GM21515 (cell line): ENCODE measurements at regions not wholly inside any gene's neighbourhood (a gene's known extent, or its start where the extent isn't known, plus 50 kb on each side); places are given as distances from the start of the nearest gene placed in this dataset.
"Not testable (repeated sequence)": the region's sequence is repeated elsewhere in the genome, so short reads cannot be mapped to it uniquely, and the experiment has no call there.

ENCODE experiments used
- ATAC-seq: cut with Tn5 transposase; IDR thresholded peaks from one replicate; pipeline ENCODE4 v1.9.1; 2021; ENCODE audit not compliant: unreplicated experiment

DNA sequence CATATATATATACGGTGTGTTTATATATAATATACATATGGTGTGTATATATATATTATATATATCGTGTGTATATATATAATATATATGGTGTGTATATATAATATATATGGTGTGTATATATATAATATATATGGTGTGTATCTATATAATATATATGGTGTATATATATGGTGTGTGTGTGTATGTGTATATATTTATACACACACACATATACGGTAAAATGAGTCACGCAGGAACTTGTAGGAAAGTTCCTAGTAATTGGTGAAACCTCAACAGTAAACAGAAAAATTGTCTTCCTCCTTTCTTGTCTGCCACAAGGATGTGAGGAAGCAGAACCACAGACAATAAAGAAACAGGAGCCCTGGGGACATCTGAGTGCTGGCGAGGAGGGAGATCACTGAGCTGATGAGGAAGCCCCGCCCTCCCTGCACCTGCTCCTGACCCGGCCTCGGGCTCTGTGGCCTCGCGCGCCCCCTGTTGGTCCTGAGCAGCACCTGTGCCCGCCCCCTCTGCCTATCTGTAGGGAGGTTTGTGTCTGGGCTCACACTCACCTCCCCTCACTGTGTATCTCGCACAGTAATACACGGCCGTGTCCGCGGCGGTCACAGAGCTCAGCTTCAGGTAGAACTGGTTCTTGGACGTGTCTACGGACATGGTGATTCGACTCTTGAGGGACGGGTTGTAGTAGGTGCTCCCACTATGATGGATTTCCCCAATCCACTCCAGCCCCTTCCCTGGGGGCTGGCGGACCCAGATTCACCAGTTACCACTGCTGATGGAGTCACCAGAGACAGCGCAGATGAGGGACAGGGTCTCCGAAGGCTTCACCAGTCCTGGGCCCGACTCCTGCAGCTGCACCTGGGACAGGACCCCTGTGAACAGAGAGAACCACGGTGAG, 1079.4 kb downstream of the TMEM121 start:
- ATAC-seq, result no peak

DNA sequence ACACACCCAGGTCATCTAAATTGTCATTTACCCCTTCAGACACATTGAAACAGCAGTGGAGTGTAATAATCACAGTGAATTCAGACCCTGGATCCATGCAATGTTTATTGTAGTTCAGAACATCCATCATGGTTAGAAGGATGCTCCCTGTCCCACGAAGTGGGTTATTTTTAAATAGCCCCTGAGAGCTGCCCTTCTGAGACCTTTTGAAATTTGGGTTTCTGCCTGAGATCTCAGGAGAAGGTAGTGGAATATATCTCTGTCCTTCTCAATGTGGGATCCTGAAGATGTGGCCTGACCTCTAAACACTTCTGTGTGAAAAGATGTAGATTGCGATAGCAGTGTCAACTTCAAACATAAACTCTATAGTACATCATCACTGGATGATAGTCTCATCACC, 1080.6 kb downstream of the TMEM121 start:
- ATAC-seq, result no peak

DNA sequence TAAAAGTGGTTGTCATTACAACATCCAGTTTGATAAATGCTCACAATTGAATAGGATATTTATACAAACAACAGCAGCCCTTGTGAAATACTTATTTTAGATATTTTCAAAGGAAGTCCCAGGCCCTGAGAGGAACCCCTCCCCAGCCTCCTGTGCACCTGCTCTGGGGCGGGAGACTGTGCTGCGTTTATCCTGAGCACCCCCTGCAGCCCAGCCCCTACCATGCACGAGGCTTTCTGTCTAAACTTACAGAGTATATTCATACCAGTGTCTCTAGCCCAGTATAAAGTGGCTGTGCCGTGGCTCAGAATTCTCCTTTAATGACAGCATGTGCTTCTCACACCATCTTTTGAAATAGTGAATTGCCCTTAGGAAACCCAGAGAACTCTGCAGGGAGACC, 1084.3 kb downstream of the TMEM121 start:
- no peak for ATAC-seq

DNA sequence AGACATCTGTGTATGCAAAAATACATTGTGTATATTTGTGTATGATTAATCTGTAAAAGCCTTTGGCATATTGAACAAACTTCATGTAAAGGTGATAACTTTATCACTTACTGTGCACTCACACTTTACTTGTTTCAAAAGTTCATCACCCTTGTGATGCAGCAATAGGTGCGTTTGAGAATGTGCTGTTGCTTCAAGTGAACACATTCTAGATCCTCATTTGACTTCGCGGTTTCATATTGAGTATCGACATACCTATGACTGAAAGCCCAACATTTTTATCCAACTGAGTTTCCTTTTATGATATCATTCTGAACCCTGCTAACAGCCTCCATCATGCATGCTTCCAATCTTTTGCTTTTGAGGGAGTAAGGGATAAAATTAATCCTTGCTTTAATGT, 1086.9 kb downstream of the TMEM121 start:
- no peak for ATAC-seq

DNA sequence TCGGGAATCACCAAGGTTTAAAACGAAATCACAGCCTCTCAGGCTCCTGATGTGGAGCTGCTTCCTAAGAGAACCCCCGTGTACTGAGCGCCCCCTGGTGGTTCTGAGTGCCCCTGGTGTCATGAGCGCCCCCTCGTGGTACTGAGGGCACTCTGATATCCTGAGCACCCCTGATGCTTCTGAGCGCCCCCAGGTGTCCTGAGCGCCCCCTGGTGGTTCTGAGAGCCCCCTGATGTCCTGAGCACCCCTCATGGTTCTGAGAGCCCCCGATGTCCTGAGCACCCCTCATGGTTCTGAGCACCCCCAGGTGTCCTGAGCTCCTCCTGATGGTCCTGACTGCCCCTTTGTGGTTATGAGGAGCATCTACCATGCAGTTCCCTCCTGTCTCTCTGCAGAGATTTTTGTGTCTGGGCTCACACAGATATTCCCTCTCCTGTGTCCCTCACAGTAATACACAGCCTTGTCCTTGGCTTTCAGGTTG, 1092.1 kb downstream of the TMEM121 start:
- not testable (repeated sequence) for ATAC-seq

DNA sequence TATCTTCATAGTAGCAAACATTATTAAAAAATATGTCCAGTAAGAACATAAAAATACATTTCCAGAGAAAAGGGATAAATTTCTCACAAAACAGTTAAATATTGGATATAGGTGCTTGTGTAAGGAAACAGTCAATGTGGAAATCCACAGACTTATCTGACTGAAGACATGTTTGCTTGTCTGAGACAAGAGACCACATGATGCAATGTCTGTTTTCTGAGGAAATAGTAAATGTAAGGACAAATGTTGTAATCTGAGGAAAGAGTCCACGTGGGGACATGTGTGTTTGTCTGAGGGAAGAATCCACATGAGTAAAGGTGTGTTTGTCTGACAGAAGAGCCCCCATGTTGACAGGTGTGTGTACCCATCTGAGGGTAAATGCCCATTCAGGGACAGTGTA, 1093.2 kb downstream of the TMEM121 start:
- ATAC-seq, result no peak

DNA sequence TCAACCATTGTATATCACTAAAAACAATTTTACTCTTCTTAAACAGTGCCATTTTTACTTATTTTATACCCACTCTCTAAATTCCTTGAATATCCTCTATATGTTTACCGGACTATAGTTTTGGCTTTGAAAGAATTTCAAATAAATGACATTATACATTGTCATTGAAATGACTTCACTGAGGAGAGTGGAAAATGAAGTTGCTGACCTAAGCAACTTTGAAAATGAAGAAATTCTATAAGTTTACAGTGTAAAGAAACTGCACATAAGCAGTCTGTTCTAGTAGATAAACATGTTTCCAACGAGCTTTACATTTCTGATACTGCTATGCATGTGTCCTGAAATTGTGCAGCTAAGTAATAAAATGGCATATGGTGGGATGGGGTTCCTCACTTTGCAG, 1094.0 kb downstream of the TMEM121 start:
- ATAC-seq, result no peak

DNA sequence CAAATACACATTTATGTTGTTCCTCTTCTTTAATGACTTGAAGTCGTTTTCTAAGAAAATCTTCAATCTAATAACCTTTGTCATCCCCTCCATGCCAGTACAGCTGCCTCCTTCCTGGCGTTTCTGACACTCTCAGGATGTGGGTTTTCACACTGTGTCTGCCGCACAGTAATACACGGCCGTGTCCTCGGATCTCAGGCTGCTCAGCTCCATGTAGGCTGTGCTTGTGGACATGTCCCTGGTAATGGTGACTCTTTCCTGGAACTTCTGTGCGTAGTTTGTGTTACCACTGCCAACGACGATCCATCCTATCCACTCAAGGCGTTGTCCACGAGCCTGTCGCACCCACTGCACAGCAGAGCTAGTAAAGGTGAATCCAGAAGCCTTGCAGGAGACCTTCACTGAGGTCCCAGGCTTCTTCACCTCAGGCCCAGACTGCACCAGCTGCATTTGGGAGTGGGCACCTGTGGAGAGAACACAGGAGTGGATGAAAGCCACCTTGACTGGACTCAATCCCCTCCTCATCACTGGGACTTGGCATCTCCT, 1095.9 kb downstream of the TMEM121 start:
- ATAC-seq, result no peak

DNA sequence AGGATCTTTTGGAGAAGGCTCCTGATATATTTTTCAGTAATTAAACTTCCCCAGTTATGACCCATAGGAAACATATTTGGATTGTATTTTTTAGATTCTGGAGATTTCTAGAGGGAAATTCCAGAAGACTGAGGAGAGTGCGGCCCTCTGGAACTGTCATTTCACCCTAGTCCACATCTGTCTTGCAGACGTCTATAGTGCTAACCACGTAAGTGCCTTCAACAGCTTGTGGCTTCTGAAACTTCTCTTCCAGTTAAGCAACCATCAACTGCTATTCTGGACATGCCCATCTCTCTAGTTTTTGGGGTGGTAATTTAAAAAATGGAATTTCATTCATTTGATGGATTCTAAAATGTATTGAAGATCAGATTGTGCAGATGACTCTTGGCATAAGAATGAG, 1098.8 kb downstream of the TMEM121 start:
- no peak for ATAC-seq

DNA sequence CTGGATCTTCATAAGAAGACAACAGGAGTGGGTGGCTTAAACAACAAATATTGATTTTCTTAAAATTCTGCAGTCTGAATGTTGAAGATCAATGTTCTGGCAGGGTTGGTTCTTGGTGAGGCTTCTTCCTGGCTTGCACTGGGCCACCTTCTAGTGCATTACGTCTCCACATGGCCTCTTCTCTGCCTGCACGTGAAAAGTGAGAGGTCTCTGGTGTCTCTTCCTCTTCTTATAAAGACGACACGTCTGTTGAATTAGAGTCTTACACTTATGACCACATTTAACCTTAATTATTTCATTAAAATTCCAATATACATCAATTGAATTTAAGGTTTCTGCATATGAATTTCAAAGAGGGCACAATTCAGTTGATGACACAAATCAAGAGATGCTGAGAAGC, 1100.1 kb downstream of the TMEM121 start:
- not testable (repeated sequence) for ATAC-seq

DNA sequence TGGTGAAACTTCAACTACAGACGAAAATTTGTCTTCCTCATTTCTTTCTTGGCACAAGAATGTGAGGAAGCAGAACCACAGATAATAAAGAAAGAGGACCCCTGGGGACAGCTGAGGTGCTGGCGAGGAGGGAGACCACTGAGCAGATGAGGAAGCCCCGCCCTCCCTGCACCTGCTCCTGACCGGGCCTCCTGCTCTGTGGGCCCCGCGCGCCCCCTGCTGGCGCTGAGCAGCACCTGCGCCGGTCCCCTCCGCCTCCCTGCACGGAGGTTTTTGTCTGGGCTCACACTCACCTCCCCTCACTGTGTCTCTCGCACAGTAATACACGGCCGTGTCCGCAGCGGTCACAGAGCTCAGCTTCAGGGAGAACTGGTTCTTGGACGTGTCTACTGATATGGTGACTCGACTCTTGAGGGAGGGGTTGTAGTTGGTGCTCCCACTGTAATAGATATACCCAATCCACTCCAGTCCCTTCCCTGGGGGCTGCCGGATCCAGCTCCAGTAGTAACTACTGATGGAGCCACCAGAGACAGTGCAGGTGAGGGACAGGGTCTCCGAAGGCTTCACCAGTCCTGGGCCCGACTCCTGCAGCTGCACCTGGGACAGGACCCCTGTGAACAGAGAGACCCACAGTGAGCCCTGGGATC, 1100.7 kb downstream of the TMEM121 start:
- not testable (repeated sequence) for ATAC-seq

DNA sequence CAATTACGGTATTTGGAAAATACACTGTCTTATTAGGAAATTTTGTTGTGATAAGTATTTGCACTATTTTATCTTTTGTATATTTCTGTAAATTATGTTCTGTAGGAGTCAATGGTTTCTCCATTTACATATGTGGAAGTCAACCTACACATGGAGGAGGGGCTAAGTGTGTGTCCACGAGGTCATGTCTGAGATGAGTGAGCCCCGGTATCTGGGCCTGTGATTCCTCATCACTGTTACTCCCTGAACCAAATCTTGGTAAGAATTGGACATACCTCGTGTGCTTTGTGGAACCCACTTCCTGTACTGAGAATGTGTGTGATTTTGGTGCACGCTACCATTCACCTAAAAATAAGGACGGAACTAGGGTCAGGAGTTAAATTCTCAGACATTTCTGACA, 1105.5 kb downstream of the TMEM121 start:
- ATAC-seq, result no peak

DNA sequence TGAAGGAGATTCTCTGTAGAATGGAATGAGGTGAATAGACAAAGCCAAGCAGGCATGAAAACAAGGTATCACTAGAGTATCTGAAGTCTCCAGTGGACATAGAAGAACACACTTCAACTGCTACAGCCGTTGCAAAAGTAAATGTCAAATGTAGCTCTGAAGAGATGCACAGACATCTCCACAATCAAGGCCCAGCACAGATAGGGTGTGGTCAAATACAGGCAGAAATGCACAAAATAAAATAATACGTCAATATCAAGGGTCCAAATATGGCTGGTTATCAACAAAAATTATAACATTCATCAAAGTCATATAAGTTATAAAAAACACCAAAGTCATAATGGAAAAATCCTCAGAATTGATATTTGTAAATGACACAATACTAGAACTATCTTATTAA, 1107.3 kb downstream of the TMEM121 start:
- no peak for ATAC-seq

DNA sequence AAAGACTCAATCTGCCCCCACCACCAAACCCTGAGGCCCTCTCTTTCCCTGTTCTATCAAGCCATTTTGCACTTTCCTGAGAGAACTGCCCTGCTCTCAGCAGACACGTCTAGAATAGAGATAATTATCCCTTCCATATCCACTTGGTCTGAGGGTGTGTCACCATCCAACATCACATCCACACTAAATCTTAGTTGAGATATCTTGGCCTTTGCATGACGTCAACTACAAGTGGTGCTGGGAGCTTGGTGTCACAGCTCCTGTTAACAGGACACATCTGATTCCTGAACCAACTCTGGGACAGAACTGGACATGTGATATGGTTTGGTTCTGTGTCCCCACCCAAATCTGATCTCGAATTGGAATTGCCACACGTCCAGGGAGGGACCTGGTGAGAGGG, 1109.2 kb downstream of the TMEM121 start:
- no peak for ATAC-seq

DNA sequence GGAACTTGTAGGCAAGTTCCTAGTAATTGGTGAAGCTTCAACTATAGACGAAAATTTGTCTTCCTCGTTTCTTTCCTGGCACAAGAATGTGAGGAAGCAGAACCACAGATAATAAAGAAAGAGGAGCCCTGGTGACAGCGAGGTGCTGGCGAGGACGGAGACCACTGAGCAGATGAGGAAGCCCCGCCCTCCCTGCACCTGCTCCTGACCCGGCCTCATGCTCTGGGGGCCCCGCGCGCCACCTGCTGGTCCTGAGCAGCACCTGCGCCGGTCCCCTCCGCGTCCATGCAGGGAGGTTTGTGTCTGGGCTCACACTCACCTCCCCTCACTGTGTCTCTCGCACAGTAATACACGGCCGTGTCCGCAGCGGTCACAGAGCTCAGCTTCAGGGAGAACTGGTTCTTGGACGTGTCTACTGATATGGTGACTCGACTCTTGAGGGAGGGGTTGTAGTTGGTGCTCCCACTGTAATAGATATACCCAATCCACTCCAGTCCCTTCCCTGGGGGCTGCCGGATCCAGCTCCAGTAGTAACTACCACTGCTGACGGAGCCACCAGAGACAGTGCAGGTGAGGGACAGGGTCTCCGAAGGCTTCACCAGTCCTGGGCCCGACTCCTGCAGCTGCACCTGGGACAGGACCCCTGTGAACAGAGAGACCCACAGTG, 1112.5 kb downstream of the TMEM121 start:
- not testable (repeated sequence) for ATAC-seq

DNA sequence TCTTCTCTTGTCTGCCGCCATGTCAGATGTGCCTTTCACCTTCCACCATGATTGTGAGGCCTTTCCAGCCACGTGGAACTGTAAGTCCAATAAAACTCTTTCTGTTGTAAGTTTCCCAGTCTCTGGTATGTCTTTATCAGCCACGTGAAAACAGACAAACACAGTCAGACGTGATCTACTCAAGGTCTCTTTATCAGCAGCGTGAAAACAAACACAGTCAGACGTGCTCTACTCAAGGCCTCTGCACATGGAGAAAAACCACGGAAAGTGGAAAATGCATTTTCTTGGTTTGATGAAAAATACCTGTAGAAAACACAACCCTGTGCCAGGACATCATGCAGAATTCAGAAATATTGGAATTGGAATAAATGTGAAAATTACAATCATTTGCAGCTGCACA, 1115.7 kb downstream of the TMEM121 start:
- ATAC-seq, result no peak

DNA sequence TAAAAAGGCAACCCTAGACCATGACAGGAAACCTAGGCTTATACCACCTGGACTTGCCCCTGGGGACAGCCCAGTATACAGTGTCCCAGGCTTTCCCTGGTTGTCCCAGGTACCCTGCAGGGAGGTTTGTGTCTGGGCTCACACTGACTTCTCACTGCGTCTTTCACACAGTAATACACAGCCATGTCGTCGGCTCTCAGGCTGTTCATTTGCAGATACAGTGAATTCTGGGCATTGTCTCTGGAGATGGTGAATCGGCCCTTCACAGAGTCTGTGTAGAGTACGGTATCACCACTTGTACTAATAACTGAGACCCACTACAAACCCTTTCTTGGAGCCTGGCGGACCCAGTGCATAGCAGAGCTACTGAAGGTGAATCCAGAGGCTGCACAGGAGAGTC, 1116.6 kb downstream of the TMEM121 start:
- not testable (repeated sequence) for ATAC-seq

DNA sequence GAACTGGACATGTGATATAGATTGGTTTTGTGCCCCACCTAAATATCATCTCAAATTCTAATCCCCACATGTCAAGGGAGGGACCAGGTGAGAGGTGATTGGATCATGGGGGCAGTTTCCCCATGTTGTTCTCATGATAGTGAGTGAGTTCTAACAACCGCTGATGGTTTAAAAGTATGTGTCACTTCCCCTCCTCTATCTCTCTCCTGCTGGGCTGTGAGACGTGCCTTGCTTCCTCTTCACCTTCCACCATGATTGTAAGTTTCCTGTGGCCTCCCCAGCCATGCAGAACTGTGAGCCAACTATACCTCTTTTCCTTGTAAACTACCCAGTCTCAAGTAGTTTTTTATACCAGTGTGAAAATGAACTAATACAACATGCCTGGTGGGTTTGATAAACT, 1122.5 kb downstream of the TMEM121 start:
- not testable (repeated sequence) for ATAC-seq

DNA sequence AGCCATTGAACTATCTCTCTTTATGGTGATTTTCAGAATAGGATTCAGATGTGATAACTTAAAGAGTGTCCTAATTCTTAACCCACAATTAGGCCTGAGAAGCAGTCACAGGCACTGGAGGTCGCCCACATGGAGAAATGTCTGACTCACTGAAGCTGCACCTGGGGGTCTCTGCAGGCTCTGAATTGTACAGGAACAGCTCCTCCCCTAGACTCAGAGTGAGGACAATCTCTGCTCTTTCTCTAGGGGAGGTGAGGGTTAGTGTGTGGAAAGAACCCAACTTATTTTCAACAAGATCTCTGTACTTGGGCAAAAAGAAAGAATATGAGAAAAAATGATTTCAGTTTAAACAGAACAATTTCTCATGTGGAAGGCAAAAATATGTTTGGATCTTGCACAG, 1124.6 kb downstream of the TMEM121 start:
- ATAC-seq, result no peak

DNA sequence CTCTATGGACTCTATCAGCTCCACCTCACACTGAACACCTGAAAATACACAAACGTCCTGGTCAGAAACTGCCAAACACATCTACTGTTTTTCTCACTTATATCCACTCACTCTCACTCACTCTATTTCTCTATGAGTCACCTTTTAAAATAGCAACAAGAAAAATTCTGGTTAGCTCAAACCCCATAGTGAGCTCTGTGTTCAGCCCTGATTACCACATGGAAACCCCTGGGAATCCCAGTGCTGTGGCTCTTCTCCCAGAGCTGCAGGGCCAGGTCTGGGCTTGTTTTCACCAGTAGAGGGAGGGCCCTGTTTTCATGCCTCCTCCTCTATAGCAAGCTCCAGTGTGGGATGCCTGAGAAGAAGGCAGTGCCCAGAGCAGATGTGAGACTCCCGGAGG, 1126.1 kb downstream of the TMEM121 start:
- no peak for ATAC-seq

DNA sequence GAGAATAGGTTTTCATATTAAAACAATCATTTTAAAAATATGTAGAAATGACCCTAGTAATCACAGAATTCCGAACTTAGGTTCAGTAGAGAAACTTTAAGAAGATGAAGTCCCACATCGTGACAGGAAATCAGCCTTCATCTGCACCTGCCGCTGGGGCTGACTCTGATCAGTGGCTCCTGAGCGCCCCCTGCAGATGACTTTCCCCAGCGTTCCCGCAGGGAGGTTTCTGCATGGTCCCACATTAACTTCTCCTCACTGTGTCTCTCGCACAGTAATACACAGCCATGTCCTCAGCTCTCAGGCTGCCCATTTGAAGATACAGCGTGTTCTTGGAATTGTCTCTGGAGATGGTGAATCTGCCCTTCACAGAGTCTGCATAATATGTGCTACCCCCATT, 1131.1 kb downstream of the TMEM121 start:
- ATAC-seq, result no peak
